ENCODE measurements at regions not wholly inside any gene's neighbourhood (a gene's known extent, or its start where the extent isn't known, plus 50 kb on each side); places are given as distances from the start of the nearest gene placed in this dataset.

- ChIA-PET POLR2A (no interaction called here), RAD21 (ENCODE audit: low non-redundant PET in 1 of 2, low total read pairs in 2 of 2, uncharacterized antibody in 2 of 2, unreplicated experiment in 2 of 2) (no interaction called here), CTCF (no interaction called here)
- BruUV-seq (replicated peaks) = no TSS peak
- no peaks in the 10 kb centered on the region for H4K20me1 ChIP-seq (ENCODE audit: insufficient read depth)
- no peak for ATAC-seq
- no peak overlapping the region for H3K9ac ChIP-seq (ENCODE audit: low read length)
- H3K27me3 ChIP-seq (ENCODE audit: insufficient read depth, low read length) = peaks cover 18% of the 10 kb centered on the region
- no peak overlapping the region for H3K4me2 ChIP-seq (ENCODE audit: low read length)
- no peak for DNase-seq (ENCODE audit: low read depth, low spot score)
- H3K9me3 ChIP-seq (ENCODE audit: control insufficient read depth in 1 of 2, insufficient read depth in 1 of 2, low read depth in 1 of 2, low read length in 2 of 2) = no peaks in the 10 kb centered on the region
- no peak overlapping the region for H2AFZ ChIP-seq (ENCODE audit: low read depth, low read length, poor library complexity, severe bottlenecking)
- H3K27ac ChIP-seq (ENCODE audit: low read depth, low read length) = no peak overlapping the region
- no peak overlapping the region for H3K4me3 ChIP-seq (replicated peaks in 1 of 2; ENCODE audit: low read depth in 1 of 2, low read length in 2 of 2)
- no peaks in the 10 kb centered on the region for H3K79me2 ChIP-seq (ENCODE audit: insufficient read depth, low read length)
- intact Hi-C loops (cut with micrococcal nuclease) = no loop called here
- no peaks in the 10 kb centered on the region for H3K9me2 ChIP-seq (ENCODE audit: insufficient read depth)
- H3K4me1 ChIP-seq (ENCODE audit: control insufficient read depth in 1 of 2, insufficient read depth in 2 of 2, low read length in 2 of 2) = no peaks in the 10 kb centered on the region
- no peaks in the 10 kb centered on the region for H3K36me3 ChIP-seq (ENCODE audit: control insufficient read depth in 1 of 2, insufficient read depth in 2 of 2, low read length in 2 of 2)
- no peak for TF ChIP-seq RAD21 (IDR thresholded peaks at IDR 0.05; ENCODE audit: low read depth)
- no peak for TF ChIP-seq EZH2phosphoT487 (IDR thresholded peaks at IDR 0.05; ENCODE audit: borderline replicate concordance)
- no peak for TF ChIP-seq ATF3 (IDR thresholded peaks at IDR 0.05)
- TF ChIP-seq CTCF (IDR thresholded peaks at IDR 0.05 in 2 of 3, conservative IDR thresholded peaks at IDR 0.05 in 1 of 3; ENCODE audit: borderline replicate concordance in 1 of 3, insufficient read depth in 1 of 3, low read depth in 2 of 3, low read length in 2 of 3) = no peak
- TF ChIP-seq REST (IDR thresholded peaks at IDR 0.05; ENCODE audit: low read depth) = no peak
- TF ChIP-seq POLR2A (IDR thresholded peaks at IDR 0.05; ENCODE audit: borderline replicate concordance, extremely low read depth, insufficient read depth, insufficient read length) = no peak
- TF ChIP-seq FOSL1 (IDR thresholded peaks at IDR 0.05; ENCODE audit: low read depth) = no peak
- TF ChIP-seq CEBPB (IDR thresholded peaks at IDR 0.05; ENCODE audit: low read depth) = no peak
- no peak for TF ChIP-seq ZBTB33 (IDR thresholded peaks at IDR 0.05; ENCODE audit: extremely low read depth, insufficient replicate concordance, low read length)
Measured at GRCh38 chr2:67721516-67721915, 324.4 kb downstream of the ETAA1 start.

Measured in HCT116 (cell line).